Astrocyte (in vitro differentiated cells and primary cell): ENCODE measurements at regions not wholly inside any gene's neighbourhood (a gene's known extent, or its start where the extent isn't known, plus 50 kb on each side); places are given as distances from the start of the nearest gene placed in this dataset.

Experiments used
- CTCF ChIP-seq: IDR thresholded peaks from 2 replicates; pipeline ENCODE4 v1.5.1; 2011; ENCODE audit warnings: low read depth, mild to moderate bottlenecking, inconsistent platforms, low read length, moderate library complexity; ENCODE audit not compliant: insufficient read depth
- EZH2 ChIP-seq: IDR thresholded peaks from 2 replicates; pipeline ENCODE4 v1.6.1; 2012; ENCODE audit warnings: mild to moderate bottlenecking, low read length, inconsistent platforms; ENCODE audit not compliant: insufficient read depth

DNA sequence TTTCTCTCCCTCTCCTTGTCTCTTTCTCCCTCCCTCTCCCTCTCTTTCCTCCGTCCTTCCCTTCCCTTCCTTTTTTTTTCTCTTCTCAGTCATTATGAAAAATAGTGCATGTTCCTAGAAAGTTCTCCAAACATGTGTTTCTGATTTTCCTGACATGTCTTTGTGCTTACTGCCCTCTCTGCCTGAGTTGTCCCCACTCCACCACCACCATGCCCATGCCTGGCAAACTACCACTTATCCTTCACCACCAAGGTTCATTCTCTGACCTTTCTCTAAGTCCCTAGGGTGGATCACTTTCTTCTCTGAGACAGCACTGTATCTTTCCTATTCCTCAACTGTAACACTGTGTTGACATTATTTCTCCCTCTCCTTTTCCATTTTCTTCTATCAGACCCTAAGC lies 98.2 kb downstream of the LACC1 start:
- TF ChIP-seq CTCF (no peak), EZH2 (no peak)
